Activated naive CD4-positive, alpha-beta T cell treated with anti-CD3 and anti-CD28 coated beads, Interleukin-2, amount 50 U/mL, for 72 hours (primary cell): ENCODE measurements at regions not wholly inside any gene's neighbourhood (a gene's known extent, or its start where the extent isn't known, plus 50 kb on each side); places are given as distances from the start of the nearest gene placed in this dataset.

ENCODE experiments used
- ATAC-seq, 2 donors: fragments of 150-1000 bp; cut with Tn5 transposase; 2 replicates each; pipeline ENCODE4 v1.10.0; 2021; ENCODE audit warnings: mild to moderate bottlenecking in 2 of 2, moderate library complexity in 2 of 2
- DNase-seq, 2 donors: peaks; one replicate each; pipeline ENCODE4 v3.0.0; 2021 to 2022; ENCODE audit warnings: low spot score in 2 of 2
- H3K27ac Mint-ChIP-seq, 2 donors: one replicate each; pipeline ENCODE4 v1.8.0; 2022; ENCODE audit warnings: mild to moderate bottlenecking in 2 of 2, mixed read lengths in 2 of 2
- H3K36me3 Mint-ChIP-seq, 2 donors: one replicate each; pipeline ENCODE4 v1.8.0; 2022; ENCODE audit warnings: mixed read lengths in 2 of 2
- H3K9me3 Mint-ChIP-seq, 2 donors: one replicate each; pipeline ENCODE4 v1.8.0; 2022; ENCODE audit warnings: mixed read lengths in 2 of 2

GRCh38 chr21:38664315-38664714 is 141.4 kb upstream of the ETS2 start:
- Mint-ChIP-seq H3K27ac (no peak overlapping the region), H3K36me3 (peaks cover 0 to 6% of the 10 kb centered on the region in 2 donors)

GRCh38 chr21:38664841-38665240 is 140.9 kb upstream of the ETS2 start:
- no peaks in the 10 kb centered on the region for H3K9me3 Mint-ChIP-seq
- no peak for ATAC-seq

More at GRCh38 chr21:38664315-38664714, 141.4 kb upstream of the ETS2 start:
- DNase-seq (no peak), ATAC-seq (no peak)
- no peaks in the 10 kb centered on the region for H3K9me3 Mint-ChIP-seq

GRCh38 chr21:38667291-38667870 is 138.3 kb upstream of the ETS2 start:
- Mint-ChIP-seq H3K36me3 (no peaks in the 10 kb centered on the region), H3K9me3 (no peaks in the 10 kb centered on the region)
- no peak for ATAC-seq

More at GRCh38 chr21:38664841-38665240, 140.9 kb upstream of the ETS2 start:
- DNase-seq, result no peak
- Mint-ChIP-seq H3K36me3 (peaks cover 0 to under 1% of the 10 kb centered on the region in 2 donors), H3K27ac (no peak overlapping the region)

GRCh38 chr21:38668067-38668466 is 137.7 kb upstream of the ETS2 start:
- Mint-ChIP-seq H3K36me3 (no peaks in the 10 kb centered on the region), H3K9me3 (no peaks in the 10 kb centered on the region), H3K27ac (no peak overlapping the region)
- ATAC-seq (no peak), DNase-seq (no peak)

More at GRCh38 chr21:38667291-38667870, 138.3 kb upstream of the ETS2 start:
- no peak overlapping the region for H3K27ac Mint-ChIP-seq
- DNase-seq, result no peak

GRCh38 chr21:38668541-38668940 is 137.2 kb upstream of the ETS2 start:
- Mint-ChIP-seq H3K27ac (no peak overlapping the region), H3K36me3 (no peaks in the 10 kb centered on the region), H3K9me3 (no peaks in the 10 kb centered on the region)
- ATAC-seq, result no peak
- DNase-seq, result no peak

- ATAC-seq, result no peak
- no peaks in the 10 kb centered on the region for H3K36me3 Mint-ChIP-seq
- H3K27ac Mint-ChIP-seq, result no peak overlapping the region
- H3K9me3 Mint-ChIP-seq, result no peaks in the 10 kb centered on the region
- DNase-seq, result no peak
Measured at GRCh38 chr21:38669186-38669585, 136.5 kb upstream of the ETS2 start.

- ATAC-seq (no peak), DNase-seq (no peak)
- H3K36me3 Mint-ChIP-seq, result no peaks in the 10 kb centered on the region
- H3K9me3 Mint-ChIP-seq, result no peaks in the 10 kb centered on the region
- H3K27ac Mint-ChIP-seq, result no peak overlapping the region
Measured at GRCh38 chr21:38670861-38671260, 134.9 kb upstream of the ETS2 start.

- no peaks in the 10 kb centered on the region for H3K9me3 Mint-ChIP-seq
- H3K36me3 Mint-ChIP-seq, result no peaks in the 10 kb centered on the region
Measured at GRCh38 chr21:38671773-38672172, 134.0 kb upstream of the ETS2 start.

GRCh38 chr21:38675182-38675824 is 130.4 kb upstream of the ETS2 start:
- ATAC-seq (no peak), DNase-seq (no peak)
- Mint-ChIP-seq H3K9me3 (no peaks in the 10 kb centered on the region), H3K36me3 (no peaks in the 10 kb centered on the region), H3K27ac (no peak overlapping the region)

More at GRCh38 chr21:38671773-38672172, 134.0 kb upstream of the ETS2 start:
- no peak overlapping the region for H3K27ac Mint-ChIP-seq
- DNase-seq (no peak), ATAC-seq (no peak)

- ATAC-seq (no peak), DNase-seq (no peak)
Measured at GRCh38 chr21:38678827-38679226, 126.9 kb upstream of the ETS2 start.

GRCh38 chr21:38679534-38679933 is 126.2 kb upstream of the ETS2 start:
- Mint-ChIP-seq H3K9me3 (no peaks in the 10 kb centered on the region), H3K27ac (no peak overlapping the region), H3K36me3 (no peaks in the 10 kb centered on the region)
- no peak for ATAC-seq
- no peak for DNase-seq

More at GRCh38 chr21:38678827-38679226, 126.9 kb upstream of the ETS2 start:
- H3K36me3 Mint-ChIP-seq, result no peaks in the 10 kb centered on the region
- no peaks in the 10 kb centered on the region for H3K9me3 Mint-ChIP-seq
- H3K27ac Mint-ChIP-seq, result no peak overlapping the region

- no peaks in the 10 kb centered on the region for H3K36me3 Mint-ChIP-seq
- no peak for ATAC-seq
- DNase-seq, result no peak
- no peak overlapping the region for H3K27ac Mint-ChIP-seq
- H3K9me3 Mint-ChIP-seq, result no peaks in the 10 kb centered on the region
Measured at GRCh38 chr21:38680401-38680800, 125.3 kb upstream of the ETS2 start.

GRCh38 chr21:38683222-38683621 is 122.5 kb upstream of the ETS2 start:
- peaks cover 0 to 4% of the 10 kb centered on the region in 2 donors for H3K36me3 Mint-ChIP-seq
- no peak for ATAC-seq
- no peak overlapping the region for H3K27ac Mint-ChIP-seq
- DNase-seq, result no peak
- peaks cover 0 to 3% of the 10 kb centered on the region in 2 donors for H3K9me3 Mint-ChIP-seq

GRCh38 chr21:38688068-38688467 is 117.7 kb upstream of the ETS2 start:
- H3K36me3 Mint-ChIP-seq, result peaks cover 0 to 5% of the 10 kb centered on the region in 2 donors
- H3K27ac Mint-ChIP-seq, result no peak overlapping the region

GRCh38 chr21:38691631-38692030 is 114.1 kb upstream of the ETS2 start:
- DNase-seq, result no peak
- Mint-ChIP-seq H3K27ac (no peak overlapping the region), H3K36me3 (peaks cover 0 to 10% of the 10 kb centered on the region in 2 donors), H3K9me3 (peaks cover 5 to 10% of the 10 kb centered on the region in 2 donors)
- ATAC-seq, result no peak

More at GRCh38 chr21:38688068-38688467, 117.7 kb upstream of the ETS2 start:
- DNase-seq, result no peak
- peaks cover 0 to 5% of the 10 kb centered on the region in 2 donors for H3K9me3 Mint-ChIP-seq
- no peak for ATAC-seq

GRCh38 chr21:38696579-38696978 is 109.2 kb upstream of the ETS2 start:
- Mint-ChIP-seq H3K36me3 (peaks cover 0 to 5% of the 10 kb centered on the region in 2 donors), H3K9me3 (peaks cover 5% of the 10 kb centered on the region in 2 donors), H3K27ac (no peak overlapping the region)
- DNase-seq (no peak), ATAC-seq (no peak)

- ATAC-seq, result no peak
- DNase-seq, result no peak
- H3K36me3 Mint-ChIP-seq, result no peaks in the 10 kb centered on the region
- H3K9me3 Mint-ChIP-seq, result no peaks in the 10 kb centered on the region
- no peak overlapping the region for H3K27ac Mint-ChIP-seq
Measured at GRCh38 chr21:38699048-38699447, 106.7 kb upstream of the ETS2 start.

GRCh38 chr21:38702196-38702595 is 103.5 kb upstream of the ETS2 start:
- H3K36me3 Mint-ChIP-seq, result no peaks in the 10 kb centered on the region
- no peaks in the 10 kb centered on the region for H3K9me3 Mint-ChIP-seq
- ATAC-seq, result no peak
- no peak for DNase-seq
- no peak overlapping the region for H3K27ac Mint-ChIP-seq
